ENCODE measurements at regions not wholly inside any gene's neighbourhood (a gene's known extent, or its start where the extent isn't known, plus 50 kb on each side); places are given as distances from the start of the nearest gene placed in this dataset.

DNA sequence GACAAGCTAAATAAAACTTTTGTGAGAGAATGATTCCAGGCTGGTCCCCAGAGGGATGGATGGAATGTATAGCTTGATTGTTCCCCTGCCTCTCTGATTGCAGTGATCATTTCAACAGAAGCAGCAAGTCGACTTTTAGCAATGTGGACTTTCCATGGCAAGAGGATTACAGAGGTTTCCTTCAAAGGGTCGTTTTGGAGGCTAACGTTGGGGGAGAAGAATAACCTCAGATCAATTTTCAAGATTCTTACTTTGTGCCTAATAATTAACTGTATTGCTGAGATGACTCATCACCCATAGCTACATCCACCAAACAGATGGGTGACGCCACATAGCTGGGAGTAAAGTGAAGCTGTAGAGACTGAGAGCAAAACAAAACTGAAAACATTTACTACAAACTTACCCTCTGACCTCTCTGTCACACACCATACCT, 79.9 kb downstream of the GTPBP8 start:
- H2AFZ ChIP-seq (ENCODE audit: low read length), result no peak overlapping the region
- H4K20me1 ChIP-seq (ENCODE audit: low read length), result no peaks in the 10 kb centered on the region
- no peaks in the 10 kb centered on the region for H3K9me2 ChIP-seq (replicated peaks; ENCODE audit: low read length)
- no peaks in the 10 kb centered on the region for H3K27me3 ChIP-seq (ENCODE audit: low read length)
- ChIA-PET POLR2A (ENCODE audit: unreplicated experiment) (no interaction called here), CTCF (no interaction called here)
- no TSS peak for BruUV-seq (replicated peaks)
- no peaks in the 10 kb centered on the region for H3K9me3 ChIP-seq (ENCODE audit: low read length)
- no peaks in the 10 kb centered on the region for H3K4me1 ChIP-seq (ENCODE audit: insufficient read depth, low read length)
- DNase-seq, result no peak
- intact Hi-C loops (cut with micrococcal nuclease), result no loop called here
- no peak overlapping the region for H3K9ac ChIP-seq (ENCODE audit: low read length)
- no peak for ATAC-seq
- H3K79me2 ChIP-seq (ENCODE audit: low read length), result no peaks in the 10 kb centered on the region
- TF ChIP-seq EZH2phosphoT487 (IDR thresholded peaks at IDR 0.05; ENCODE audit: borderline replicate concordance, low read length) (no peak), EZH2 (IDR thresholded peaks at IDR 0.05; ENCODE audit: low read length, unreplicated experiment) (no peak)
- TF ChIP-seq, protein P1, sequence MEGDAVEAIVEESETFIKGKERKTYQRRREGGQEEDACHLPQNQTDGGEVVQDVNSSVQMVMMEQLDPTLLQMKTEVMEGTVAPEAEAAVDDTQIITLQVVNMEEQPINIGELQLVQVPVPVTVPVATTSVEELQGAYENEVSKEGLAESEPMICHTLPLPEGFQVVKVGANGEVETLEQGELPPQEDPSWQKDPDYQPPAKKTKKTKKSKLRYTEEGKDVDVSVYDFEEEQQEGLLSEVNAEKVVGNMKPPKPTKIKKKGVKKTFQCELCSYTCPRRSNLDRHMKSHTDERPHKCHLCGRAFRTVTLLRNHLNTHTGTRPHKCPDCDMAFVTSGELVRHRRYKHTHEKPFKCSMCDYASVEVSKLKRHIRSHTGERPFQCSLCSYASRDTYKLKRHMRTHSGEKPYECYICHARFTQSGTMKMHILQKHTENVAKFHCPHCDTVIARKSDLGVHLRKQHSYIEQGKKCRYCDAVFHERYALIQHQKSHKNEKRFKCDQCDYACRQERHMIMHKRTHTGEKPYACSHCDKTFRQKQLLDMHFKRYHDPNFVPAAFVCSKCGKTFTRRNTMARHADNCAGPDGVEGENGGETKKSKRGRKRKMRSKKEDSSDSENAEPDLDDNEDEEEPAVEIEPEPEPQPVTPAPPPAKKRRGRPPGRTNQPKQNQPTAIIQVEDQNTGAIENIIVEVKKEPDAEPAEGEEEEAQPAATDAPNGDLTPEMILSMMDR (conservative IDR thresholded peaks at IDR 0.05; ENCODE audit: low read depth, low read length), result no peak
- H3K4me3 ChIP-seq (ENCODE audit: low read length), result no peak overlapping the region
- H3K36me3 ChIP-seq (ENCODE audit: low read depth, low read length), result no peaks in the 10 kb centered on the region
- H3F3A ChIP-seq (ENCODE audit: low read length, unreplicated experiment), result no peaks in the 10 kb centered on the region
- H3K27ac ChIP-seq (ENCODE audit: low read length), result no peak overlapping the region
- no peak overlapping the region for H3K4me2 ChIP-seq (ENCODE audit: low read length)

DNA sequence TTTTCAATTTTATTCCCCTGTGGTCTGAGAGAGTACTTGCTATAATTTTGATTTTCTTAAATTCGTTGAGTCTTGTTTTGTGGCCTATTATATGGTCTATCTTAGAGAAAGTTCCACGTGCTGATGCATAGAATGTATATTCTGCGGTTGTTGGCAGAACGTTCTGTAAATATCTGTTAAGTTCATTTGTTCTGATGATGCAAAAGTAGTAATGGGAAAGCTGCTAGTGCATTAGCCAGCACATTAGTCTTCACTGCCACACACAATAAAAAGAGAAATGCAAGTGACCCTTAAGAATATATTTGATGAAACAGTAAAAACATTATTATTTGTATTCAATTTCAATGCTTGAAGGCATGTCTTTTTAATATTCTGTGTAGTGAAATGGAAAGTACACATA, 84.8 kb downstream of the GTPBP8 start:
- Histone ChIP-seq H3K9ac (ENCODE audit: low read length) (no peak overlapping the region), H3K4me1 (ENCODE audit: insufficient read depth, low read length) (no peaks in the 10 kb centered on the region), H3K79me2 (ENCODE audit: low read length) (no peaks in the 10 kb centered on the region), H3K36me3 (ENCODE audit: low read depth, low read length) (no peaks in the 10 kb centered on the region), H3K4me2 (ENCODE audit: low read length) (no peak overlapping the region), H3K27me3 (ENCODE audit: low read length) (no peaks in the 10 kb centered on the region), H3K9me3 (ENCODE audit: low read length) (no peaks in the 10 kb centered on the region), H2AFZ (ENCODE audit: low read length) (no peak overlapping the region), H3K27ac (ENCODE audit: low read length) (no peak overlapping the region), H4K20me1 (ENCODE audit: low read length) (no peaks in the 10 kb centered on the region), H3F3A (ENCODE audit: low read length, unreplicated experiment) (no peaks in the 10 kb centered on the region), H3K4me3 (ENCODE audit: low read length) (no peak overlapping the region), H3K9me2 (replicated peaks; ENCODE audit: low read length) (no peaks in the 10 kb centered on the region)
- BruUV-seq (replicated peaks), result no TSS peak
- DNase-seq (no peak), ATAC-seq (no peak)
- ChIA-PET POLR2A (ENCODE audit: unreplicated experiment) (no interaction called here), CTCF (no interaction called here)
- intact Hi-C loops (cut with micrococcal nuclease), result no loop called here
- TF ChIP-seq EZH2 (IDR thresholded peaks at IDR 0.05; ENCODE audit: low read length, unreplicated experiment) (no peak), EZH2phosphoT487 (IDR thresholded peaks at IDR 0.05; ENCODE audit: borderline replicate concordance, low read length) (no peak)
- TF ChIP-seq, protein P1 (conservative IDR thresholded peaks at IDR 0.05; ENCODE audit: low read depth, low read length), result no peak

GRCh38 chr3:113079218-113079961, 88.6 kb downstream of the GTPBP8 start:
- TF ChIP-seq EZH2phosphoT487 (IDR thresholded peaks at IDR 0.05; ENCODE audit: borderline replicate concordance, low read length) (no peak), EZH2 (IDR thresholded peaks at IDR 0.05; ENCODE audit: low read length, unreplicated experiment) (no peak)
- TF ChIP-seq, protein P1 (conservative IDR thresholded peaks at IDR 0.05; ENCODE audit: low read depth, low read length), result no peak
- Histone ChIP-seq H3K27ac (ENCODE audit: low read length) (no peak overlapping the region), H3F3A (ENCODE audit: low read length, unreplicated experiment) (no peaks in the 10 kb centered on the region), H3K4me1 (ENCODE audit: insufficient read depth, low read length) (peaks cover 1% of the 10 kb centered on the region; the same call in 1 of the 2 replicates), H4K20me1 (ENCODE audit: low read length) (no peaks in the 10 kb centered on the region), H3K9me2 (replicated peaks; ENCODE audit: low read length) (no peaks in the 10 kb centered on the region), H3K79me2 (ENCODE audit: low read length) (no peaks in the 10 kb centered on the region), H2AFZ (ENCODE audit: low read length) (no peak overlapping the region), H3K4me3 (ENCODE audit: low read length) (no peak overlapping the region), H3K27me3 (ENCODE audit: low read length) (no peaks in the 10 kb centered on the region), H3K36me3 (ENCODE audit: low read depth, low read length) (no peaks in the 10 kb centered on the region), H3K4me2 (ENCODE audit: low read length) (no peak overlapping the region), H3K9me3 (ENCODE audit: low read length) (no peaks in the 10 kb centered on the region), H3K9ac (ENCODE audit: low read length) (no peak overlapping the region)
- ChIA-PET POLR2A (ENCODE audit: unreplicated experiment) (no interaction called here), CTCF (no interaction called here)
- BruUV-seq (replicated peaks), result no TSS peak
- ATAC-seq (no peak), DNase-seq (no peak)
- intact Hi-C loops (cut with micrococcal nuclease), result no loop called here
